22Rv1 (cell line): ENCODE measurements at regions not wholly inside any gene's neighbourhood (a gene's known extent, or its start where the extent isn't known, plus 50 kb on each side); places are given as distances from the start of the nearest gene placed in this dataset.

Experiments used
- CTCF ChIP-seq: fragments of 450-650 bp; IDR thresholded peaks from 2 replicates; pipeline ENCODE4 v1.5.1; 2017; ENCODE audit warnings: mild to moderate bottlenecking
- ZFX ChIP-seq: fragments of 450-650 bp; IDR thresholded peaks from 2 replicates; pipeline ENCODE4 v1.6.1; 2017; ENCODE audit warnings: antibody characterized with exemption, borderline replicate concordance

GRCh38 chr2:241968417-241968816 is 98.9 kb downstream of the RTP5 start:
- TF ChIP-seq CTCF (no peak), ZFX (no peak)
